Fibroblast of villous mesenchyme (primary cell): ENCODE measurements at regions not wholly inside any gene's neighbourhood (a gene's known extent, or its start where the extent isn't known, plus 50 kb on each side); places are given as distances from the start of the nearest gene placed in this dataset. TPM values are rescaled to one million over a fixed set of nuclear protein-coding genes. Genes with fewer than 3 reads are reported as not detected.

ENCODE experiments used
- DNase-seq: peaks from one replicate; pipeline ENCODE4 v3.0.0-alpha.2; 2010; ENCODE audit warnings: low read depth
- H3K4me3 ChIP-seq: 2 replicates; pipeline ENCODE4 v1.5.1; 2011; ENCODE audit warnings: low read depth, mild to moderate bottlenecking, low read length
- small RNA-seq: library from RNA; depleted of rRNA; stranded (forward); fragments of <200 nt; gene quantifications from one replicate; pipeline ENCODE3, GENCODE V24; 2012
- TF ChIP-seq, protein P1 (sequence below): IDR thresholded peaks from 2 replicates; pipeline ENCODE4 v1.5.1; 2012; ENCODE audit warnings: low read depth, mild to moderate bottlenecking, low read length; ENCODE audit not compliant: insufficient read depth

GRCh38 chr4:8932884-8933283 lies 61.2 kb upstream of the HMX1 start:
- no peak overlapping the region for H3K4me3 ChIP-seq
- DNase-seq: no peak
- TF ChIP-seq, protein P1, sequence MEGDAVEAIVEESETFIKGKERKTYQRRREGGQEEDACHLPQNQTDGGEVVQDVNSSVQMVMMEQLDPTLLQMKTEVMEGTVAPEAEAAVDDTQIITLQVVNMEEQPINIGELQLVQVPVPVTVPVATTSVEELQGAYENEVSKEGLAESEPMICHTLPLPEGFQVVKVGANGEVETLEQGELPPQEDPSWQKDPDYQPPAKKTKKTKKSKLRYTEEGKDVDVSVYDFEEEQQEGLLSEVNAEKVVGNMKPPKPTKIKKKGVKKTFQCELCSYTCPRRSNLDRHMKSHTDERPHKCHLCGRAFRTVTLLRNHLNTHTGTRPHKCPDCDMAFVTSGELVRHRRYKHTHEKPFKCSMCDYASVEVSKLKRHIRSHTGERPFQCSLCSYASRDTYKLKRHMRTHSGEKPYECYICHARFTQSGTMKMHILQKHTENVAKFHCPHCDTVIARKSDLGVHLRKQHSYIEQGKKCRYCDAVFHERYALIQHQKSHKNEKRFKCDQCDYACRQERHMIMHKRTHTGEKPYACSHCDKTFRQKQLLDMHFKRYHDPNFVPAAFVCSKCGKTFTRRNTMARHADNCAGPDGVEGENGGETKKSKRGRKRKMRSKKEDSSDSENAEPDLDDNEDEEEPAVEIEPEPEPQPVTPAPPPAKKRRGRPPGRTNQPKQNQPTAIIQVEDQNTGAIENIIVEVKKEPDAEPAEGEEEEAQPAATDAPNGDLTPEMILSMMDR: no peak

DNA sequence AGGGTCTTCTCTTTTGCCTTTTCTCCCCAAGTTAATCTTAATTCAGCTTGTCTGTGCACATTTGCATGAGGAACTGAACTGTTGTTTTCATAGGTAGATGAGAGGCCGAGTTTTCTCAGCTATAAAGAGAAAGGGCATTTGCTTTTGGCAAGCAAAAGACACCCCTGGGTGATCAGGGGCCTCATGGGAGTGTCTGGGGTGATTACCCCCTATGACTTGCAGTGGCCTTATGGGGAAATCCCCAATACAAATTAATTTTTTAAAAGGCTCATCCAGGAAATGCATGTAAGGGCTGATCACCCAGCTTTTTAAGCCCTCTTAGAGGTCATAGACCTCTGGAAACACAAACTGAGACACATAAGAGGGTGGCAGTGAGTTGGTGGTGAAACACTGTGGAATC lies 56.4 kb upstream of the HMX1 start:
- DNase-seq: no peak
- TF ChIP-seq, protein P1: no peak
- no peak overlapping the region for H3K4me3 ChIP-seq

DNA sequence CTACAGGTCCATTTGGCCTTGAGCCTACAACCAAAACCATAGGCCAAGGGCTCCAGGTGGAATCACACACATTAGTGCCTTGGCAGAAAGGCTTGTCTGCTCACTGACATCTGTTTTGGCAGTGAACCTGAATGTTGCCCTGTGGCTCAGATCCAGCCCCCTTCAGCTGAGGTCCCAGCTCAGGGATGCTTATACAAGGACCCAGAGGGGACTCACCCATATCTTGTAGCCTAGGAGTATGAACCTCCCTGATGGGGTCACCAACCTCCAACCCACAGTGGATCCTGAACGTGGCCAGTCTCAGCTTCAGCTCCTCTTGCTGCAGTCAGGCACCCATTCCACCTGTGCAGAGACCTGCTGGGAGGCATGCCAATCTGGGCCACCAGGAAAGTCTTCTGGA lies 50.8 kb upstream of the HMX1 start:
- TF ChIP-seq, protein P1: no peak
- no peak for DNase-seq
- H3K4me3 ChIP-seq: no peak overlapping the region

DNA sequence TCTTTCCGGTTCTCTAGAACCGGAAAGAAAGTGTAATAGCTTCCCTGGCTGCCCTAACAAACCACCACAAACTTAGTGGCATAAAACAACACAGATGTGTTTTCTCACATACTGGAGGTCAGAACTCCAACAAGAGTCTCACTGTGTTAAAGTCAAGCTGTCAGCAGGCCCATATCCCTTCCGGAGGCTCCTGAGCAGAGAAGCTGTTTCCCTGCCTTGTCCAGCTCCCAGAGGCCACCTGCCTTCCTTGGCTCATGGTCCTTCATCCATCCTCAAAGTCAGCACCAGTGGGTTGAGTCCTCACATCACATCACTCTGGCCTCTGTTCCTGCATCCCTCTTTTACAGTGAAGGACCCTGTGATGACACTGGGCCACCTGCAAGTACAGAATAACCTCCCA lies 49.8 kb upstream of the HMX1 start:
- TF ChIP-seq, protein P1: no peak
- no peak overlapping the region for H3K4me3 ChIP-seq
- no peak for DNase-seq

Small RNAs in the stretch of these regions (small RNA-seq; reads per million reads assigned to genes)
- not detected for gene SNRPCP16
